NCI-H1436 treated with DMSO at 0.1 percent for 48 hours (cell line): ENCODE measurements at regions not wholly inside any gene's neighbourhood (a gene's known extent, or its start where the extent isn't known, plus 50 kb on each side); places are given as distances from the start of the nearest gene placed in this dataset.

Source experiments
- DNase-seq: peaks from one replicate; lab custom pipeline; 2025; lab: John Stamatoyannopoulos, UW

DNA sequence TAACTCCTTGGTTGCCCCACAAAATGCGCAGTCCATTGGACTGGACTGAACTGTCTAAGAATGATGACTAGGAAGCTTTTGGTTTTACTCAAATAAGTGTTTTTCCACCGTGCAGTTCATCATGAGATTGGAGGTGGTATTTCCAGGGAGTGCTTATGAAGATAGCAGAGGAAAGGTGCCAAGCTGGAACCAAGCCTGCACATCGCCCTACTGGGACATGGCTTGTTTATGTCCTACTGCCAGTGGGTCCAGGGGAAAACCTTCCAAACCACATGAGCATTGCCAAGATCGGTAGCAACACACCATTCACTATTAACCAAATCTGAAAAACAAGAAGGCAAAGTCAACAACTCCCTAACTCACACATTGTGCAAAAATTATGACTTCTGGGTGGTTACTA, 54.7 kb upstream of the DSCAM start:
- no peak for DNase-seq

DNA sequence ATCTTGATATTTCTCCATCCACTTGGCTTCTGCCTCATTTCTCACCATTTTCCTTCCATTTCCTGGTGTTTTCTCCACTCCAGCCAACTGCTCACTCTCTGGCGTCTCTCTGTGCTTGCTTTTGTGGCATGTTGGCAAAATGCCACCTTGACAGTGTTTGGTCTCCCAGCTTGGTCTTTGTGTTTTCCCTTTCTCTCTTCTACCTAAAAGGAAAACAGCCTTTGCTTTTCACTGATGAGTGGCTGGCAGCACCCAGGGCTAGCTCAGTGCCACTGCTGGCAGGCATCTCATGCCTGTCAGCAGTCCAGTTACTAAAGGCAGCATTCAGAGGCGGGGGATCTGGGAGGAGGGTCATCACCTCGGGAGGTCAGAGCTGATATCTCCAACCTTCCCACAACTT, 55.3 kb upstream of the DSCAM start:
- DNase-seq = no peak

DNA sequence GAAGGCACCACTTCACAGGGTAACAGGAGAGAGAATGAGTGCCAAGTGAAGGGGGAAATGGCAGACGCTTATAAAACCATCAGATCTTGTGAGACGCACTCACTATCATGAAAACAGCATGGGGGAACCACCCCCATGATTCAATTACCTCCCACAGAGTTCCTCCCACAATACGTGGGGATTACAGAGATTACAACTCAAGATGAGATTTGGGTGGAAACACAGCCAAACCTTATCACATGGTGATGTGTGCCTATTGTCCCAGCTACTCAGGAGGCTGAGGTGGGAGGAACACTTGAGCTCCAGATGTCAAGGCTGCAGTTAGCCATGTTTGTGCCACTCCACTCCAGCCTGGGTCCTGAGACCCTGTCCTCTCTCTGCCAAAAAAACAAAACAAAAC, 56.0 kb upstream of the DSCAM start:
- DNase-seq = no peak

- no peak for DNase-seq
Observed at GRCh38 chr21:40905251-40905650, 58.3 kb upstream of the DSCAM start.

DNA sequence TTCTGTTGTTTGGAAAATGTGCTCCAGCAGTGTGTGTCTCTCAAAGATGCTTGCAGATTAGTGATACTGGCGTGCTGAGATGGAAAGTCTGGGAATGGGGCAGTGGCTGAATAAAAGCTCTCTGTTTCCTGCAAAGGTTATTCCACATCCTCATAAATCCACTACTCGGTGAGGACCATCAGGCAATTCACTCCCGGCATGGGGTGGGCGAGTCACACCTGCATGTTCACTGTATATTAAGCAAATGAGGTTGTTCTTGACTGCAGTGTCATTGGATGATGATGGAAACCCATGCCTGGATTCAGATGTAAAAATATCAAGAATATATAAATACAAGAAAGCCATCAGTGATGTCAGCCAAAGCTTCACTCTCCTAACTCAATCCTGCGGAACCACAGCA, 65.4 kb upstream of the DSCAM start:
- DNase-seq = no peak

- no peak for DNase-seq
Observed at GRCh38 chr21:40915114-40915513, 68.2 kb upstream of the DSCAM start.

GRCh38 chr21:40923407-40923806, 76.4 kb upstream of the DSCAM start:
- no peak for DNase-seq

GRCh38 chr21:40923901-40924300, 76.9 kb upstream of the DSCAM start:
- DNase-seq = no peak

DNA sequence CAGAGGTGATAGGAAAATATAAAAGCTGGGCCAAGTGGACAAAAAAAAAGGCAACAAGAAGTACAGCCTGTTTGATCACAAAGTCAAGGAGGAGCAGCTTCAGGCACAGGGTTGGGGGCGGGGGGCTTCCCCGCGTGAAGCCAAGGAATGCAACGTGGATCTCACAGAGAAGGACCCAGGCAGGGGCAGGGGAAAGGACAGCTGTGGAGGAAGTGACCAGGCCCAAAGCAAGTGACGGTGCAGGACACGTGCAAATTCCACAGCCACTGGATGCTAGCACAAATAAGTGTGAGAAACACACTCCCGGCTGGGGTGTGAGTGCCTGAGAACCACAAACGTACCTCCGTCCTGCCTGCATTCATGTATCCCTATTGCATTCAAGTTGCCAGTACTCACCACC, 77.7 kb upstream of the DSCAM start:
- DNase-seq = no peak

DNA sequence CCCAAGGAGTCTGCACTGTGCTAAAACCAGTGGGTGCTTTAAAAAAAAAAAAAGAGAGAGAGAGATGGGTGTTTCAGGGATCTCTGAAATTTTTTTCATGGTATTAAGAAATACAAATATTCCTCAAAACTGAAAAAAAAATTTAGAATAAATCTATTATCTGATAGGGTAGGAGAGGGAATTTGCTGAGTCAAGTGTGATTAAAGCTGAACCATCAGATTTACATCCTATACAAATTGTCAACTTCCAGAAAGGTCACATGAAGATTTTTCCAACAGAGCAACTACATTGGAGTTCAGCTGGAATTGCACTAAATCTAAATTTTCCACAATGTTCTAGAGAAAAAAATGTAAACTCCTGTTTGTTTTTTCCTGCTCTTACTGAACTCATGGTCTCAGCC, 79.3 kb upstream of the DSCAM start:
- DNase-seq = no peak

DNA sequence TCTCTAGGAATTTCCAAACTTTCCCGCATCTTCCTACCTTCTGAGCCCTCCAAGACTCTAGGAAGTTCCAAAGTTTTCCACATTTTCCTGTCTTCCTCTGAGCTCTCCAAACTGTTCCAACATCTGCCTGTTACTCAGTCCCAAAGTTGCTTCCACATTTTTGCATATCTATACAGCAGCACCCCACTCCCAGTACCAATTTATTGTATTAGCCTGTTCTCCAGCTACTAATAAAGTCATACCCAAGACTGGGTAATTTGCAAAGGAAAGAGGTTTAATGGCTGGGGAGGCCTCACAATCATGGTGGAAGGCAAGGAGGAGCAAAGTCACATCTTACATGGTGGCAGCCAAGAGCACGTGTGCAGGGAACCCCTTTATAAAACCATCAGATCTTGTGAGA, 82.9 kb upstream of the DSCAM start:
- DNase-seq = no peak

GRCh38 chr21:40931197-40931596, 84.2 kb upstream of the DSCAM start:
- no peak for DNase-seq

DNA sequence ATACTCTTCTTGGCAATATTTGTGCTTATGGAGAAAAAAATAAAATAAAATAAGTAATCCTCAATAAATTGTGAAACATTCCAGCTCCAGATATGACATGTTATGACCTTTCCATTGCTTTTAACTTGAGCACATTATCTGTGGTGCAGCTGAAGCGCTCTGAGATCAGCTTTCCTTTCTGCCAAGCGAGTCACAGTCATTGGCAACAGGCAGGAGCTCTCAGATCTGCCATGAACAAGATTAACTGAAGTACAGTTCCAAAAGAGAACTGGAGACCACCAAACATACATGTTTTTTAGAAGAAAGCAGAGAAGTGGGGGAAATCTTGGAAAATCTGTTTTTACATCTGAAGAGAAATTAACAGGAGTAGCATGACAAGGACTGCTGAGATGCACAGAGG, 89.2 kb upstream of the DSCAM start:
- no peak for DNase-seq

- DNase-seq = no peak
Observed at GRCh38 chr21:40936771-40937261, 89.9 kb upstream of the DSCAM start.

- DNase-seq = no peak
Observed at GRCh38 chr21:40938078-40938477, 91.1 kb upstream of the DSCAM start.

GRCh38 chr21:40938611-40939010, 91.7 kb upstream of the DSCAM start:
- DNase-seq = no peak

DNA sequence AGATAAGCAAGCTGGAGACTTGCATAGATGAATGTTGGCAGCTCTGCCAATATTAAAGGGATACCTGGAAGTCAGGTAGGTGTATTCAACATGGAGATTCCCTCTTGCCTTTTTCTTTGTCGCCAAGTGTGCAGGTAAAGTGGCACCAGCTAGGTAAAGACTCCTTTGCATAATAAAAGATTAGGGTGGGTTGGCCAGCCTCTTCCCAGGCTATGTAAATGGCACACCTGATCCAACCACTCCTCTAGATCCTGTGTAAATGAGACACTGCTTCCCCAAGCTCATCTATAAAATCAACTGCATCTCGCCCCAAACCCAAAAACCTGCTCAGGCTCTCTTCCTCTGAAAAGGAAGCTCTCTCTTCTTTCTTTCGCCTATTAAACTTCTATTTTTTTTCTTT, 100.8 kb upstream of the DSCAM start:
- DNase-seq = no peak

- DNase-seq = no peak
Observed at GRCh38 chr21:40950970-40951369, 104.0 kb upstream of the DSCAM start.

DNA sequence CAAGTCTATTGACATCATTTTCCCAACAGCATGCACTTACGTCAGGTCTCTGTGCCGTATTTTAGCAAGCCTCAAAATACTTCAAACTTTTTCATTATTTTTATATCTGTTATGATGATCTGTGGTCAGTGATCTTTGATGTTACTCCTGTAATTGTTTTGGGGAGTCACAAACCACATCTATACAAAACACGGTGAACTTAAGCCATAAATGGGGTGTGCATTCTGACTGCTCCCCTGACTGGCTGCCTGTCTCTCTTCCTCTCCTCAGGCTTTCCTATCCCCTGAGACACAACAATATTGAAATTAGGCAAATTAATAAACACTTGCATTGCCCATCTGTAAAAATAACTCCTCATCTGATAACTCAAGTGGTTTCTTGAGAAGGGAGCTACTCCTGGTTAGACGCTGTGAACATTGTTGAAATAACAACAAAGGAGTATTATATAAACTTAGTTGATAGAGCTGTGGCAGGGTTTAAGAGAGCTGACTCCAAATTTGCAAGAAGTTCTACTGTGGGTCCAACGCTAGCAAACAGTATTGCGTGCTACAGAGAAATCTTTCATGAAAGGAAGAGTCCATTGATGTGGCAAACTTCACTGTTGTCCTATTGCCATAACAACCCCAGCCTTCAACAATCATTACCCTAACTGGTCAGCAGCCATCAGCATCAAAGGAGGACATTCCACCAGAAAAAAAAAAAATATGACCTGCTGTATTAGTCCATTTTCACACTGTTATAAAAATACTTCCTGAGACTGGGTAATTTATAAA, 105.8 kb upstream of the DSCAM start:
- no peak for DNase-seq

DNA sequence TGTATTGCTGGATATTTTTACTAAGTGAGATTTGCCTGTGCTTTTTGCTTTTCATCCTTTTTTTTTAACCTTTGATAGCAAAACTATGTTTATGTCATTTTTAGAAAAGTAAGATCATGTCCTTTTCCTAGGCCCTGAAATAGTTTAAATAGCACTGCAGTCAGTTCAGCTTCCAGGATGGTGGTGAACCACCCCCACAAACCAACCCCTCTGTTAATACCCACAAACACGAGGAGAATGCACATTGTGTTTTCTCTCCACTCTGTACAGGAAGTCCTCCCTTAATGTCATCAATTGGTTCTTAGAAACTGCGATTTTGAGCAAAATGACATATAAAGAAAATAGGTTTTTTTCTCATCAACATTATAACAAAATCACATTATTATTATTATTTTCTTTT, 117.7 kb upstream of the DSCAM start:
- no peak for DNase-seq

DNA sequence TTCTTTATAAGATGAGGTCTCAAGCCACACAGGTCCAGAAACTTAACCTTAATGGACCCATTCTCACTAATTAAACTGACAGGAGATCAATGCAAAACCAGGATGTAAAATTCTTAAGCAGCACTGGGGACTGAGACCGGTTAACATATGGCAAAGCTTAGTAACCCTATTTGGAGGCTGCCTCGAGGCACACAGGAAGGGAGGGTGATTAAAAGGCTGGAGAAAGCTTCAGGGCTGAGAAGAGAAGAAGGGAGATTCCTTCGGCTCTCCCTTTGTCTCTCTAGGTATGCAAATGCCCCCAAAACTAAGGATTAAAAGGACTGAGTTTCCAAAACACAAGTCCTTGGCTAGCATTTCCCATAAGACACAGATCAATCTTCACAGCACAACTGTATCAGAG, 120.8 kb upstream of the DSCAM start:
- no peak for DNase-seq

DNA sequence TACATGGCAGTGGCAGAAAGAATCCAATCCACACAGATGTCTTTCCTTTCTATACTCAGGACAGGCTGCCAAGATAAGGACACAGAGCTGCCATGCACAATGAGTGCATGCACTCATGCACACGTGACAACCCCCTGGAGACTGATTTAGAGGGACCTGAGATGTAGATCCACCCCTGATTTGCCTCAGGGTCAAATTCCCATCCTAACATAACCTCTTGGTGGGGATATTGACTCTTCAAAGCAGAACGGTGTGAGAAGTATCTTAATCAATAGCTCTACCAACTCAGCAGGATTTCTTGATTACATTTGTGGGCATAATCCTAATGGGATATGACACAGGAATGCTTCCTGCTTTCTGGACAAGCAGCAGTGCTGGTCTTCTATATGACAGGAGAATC, 125.2 kb upstream of the DSCAM start:
- no peak for DNase-seq

DNA sequence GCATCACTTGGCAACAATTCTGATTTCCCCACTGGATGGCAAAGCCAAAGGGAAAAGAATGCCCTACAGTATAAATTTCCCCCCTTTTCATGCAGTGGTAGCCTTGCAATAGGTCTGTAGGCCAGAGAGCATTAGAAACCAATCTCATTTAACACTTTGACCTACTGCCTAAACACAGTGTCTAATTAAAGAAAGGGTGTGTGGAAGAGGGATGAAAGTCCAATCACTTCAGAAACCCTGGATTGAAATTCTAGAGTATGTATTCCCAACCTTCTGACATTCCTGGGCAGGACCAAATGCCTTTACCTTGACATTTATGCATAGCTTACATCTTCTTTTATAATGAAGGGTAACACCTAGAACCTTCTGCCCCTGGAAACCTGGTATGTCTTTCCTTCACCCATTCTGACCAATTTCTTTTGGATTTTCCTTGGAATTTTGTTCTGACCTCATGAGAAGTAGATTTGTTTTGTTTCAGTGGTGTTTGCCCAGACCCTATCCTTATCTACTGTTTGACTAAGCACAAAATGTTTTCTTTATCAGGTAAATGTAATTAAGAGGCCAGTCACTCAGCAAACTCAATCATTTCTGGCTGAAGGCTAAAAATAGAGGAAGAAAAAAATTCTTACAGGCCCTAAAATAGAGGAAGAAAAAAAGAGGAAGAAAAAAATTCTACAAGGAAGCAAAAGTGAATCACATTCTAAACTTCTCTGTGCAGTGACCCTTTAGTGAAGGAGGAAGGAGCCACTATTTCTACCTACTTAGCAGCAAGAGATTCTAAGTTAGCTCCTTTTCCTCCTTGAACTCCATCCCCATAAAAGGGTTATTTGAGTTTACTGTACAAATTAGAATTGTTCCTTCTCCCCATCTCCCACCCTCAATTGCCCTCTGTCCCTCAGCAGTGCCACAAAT, 129.5 kb upstream of the DSCAM start:
- DNase-seq = no peak
